ENCODE measurements at regions not wholly inside any gene's neighbourhood (a gene's known extent, or its start where the extent isn't known, plus 50 kb on each side); places are given as distances from the start of the nearest gene placed in this dataset.

DNA sequence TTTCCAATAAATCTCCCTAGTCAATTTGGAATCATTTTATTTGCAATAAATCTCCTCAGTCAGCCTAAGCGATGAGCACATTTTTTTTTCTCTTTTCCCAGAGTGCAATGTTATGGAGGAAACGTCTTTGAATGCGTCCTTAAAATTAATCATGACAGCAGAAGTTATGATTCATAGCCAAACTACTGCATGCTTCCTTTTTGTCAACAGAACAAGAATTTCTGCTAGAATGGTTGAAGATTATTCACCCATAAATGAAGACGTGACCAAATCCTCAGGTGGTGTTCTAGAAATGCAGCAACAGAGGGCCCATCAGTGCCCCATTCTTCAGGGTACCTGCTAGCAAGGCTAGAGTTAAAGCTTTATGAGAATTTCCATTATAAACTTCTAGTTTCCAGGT lies 407.9 kb upstream of the PKN2 start:
- Histone ChIP-seq H3K27me3 (replicated peaks; ENCODE audit: insufficient read depth, low read length) (no peaks in the 10 kb centered on the region), H3K36me3 (replicated peaks; ENCODE audit: insufficient read depth, low read length) (no peaks in the 10 kb centered on the region), H2AFZ (ENCODE audit: low read length) (no peak overlapping the region), H3K4me1 (ENCODE audit: low read length) (no peaks in the 10 kb centered on the region), H3K4me3 (ENCODE audit: low read length) (no peak overlapping the region), H3K9me2 (replicated peaks; ENCODE audit: insufficient read depth, low read length) (no peaks in the 10 kb centered on the region), H3F3A (ENCODE audit: insufficient read depth, low read length) (no peaks in the 10 kb centered on the region), H3K79me2 (ENCODE audit: low read length) (no peaks in the 10 kb centered on the region), H3K9me3 (replicated peaks; ENCODE audit: insufficient read depth, low read length) (no peaks in the 10 kb centered on the region), H3K9ac (ENCODE audit: low read length) (no peak overlapping the region), H4K20me1 (ENCODE audit: insufficient read depth, low read length) (no peaks in the 10 kb centered on the region), H3K27ac (ENCODE audit: low read length) (no peak overlapping the region), H3K4me2 (ENCODE audit: low read depth, low read length) (no peak overlapping the region)
- no peak for TF ChIP-seq EZH2phosphoT487 (IDR thresholded peaks at IDR 0.05; ENCODE audit: low read length)
- TF ChIP-seq, protein P1, sequence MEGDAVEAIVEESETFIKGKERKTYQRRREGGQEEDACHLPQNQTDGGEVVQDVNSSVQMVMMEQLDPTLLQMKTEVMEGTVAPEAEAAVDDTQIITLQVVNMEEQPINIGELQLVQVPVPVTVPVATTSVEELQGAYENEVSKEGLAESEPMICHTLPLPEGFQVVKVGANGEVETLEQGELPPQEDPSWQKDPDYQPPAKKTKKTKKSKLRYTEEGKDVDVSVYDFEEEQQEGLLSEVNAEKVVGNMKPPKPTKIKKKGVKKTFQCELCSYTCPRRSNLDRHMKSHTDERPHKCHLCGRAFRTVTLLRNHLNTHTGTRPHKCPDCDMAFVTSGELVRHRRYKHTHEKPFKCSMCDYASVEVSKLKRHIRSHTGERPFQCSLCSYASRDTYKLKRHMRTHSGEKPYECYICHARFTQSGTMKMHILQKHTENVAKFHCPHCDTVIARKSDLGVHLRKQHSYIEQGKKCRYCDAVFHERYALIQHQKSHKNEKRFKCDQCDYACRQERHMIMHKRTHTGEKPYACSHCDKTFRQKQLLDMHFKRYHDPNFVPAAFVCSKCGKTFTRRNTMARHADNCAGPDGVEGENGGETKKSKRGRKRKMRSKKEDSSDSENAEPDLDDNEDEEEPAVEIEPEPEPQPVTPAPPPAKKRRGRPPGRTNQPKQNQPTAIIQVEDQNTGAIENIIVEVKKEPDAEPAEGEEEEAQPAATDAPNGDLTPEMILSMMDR (IDR thresholded peaks at IDR 0.05; ENCODE audit: low read length) = no peak
- TF ChIP-seq EZH2 (optimal IDR thresholded peaks at IDR 0.05; ENCODE audit: low read depth, low read length) = no peak
- no peak for DNase-seq

DNA sequence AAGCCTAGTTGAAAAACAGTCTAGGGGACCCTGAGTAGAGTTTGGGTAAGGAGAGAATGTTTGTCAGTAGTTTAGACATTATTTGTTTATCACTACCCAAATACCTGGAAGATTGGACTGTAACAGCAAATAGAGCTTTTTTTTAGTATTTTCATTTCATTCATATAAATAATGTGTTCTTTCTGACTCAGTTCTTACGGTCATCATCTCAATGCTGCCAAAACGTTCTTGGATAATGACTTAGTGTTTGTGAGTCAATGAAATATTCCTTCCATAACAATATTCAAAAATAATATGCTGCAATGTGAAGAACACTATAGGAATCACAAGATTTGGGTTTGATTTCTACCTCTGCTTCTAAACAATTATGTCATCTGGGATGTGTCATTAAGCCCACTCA lies 400.0 kb upstream of the PKN2 start:
- no peaks in the 10 kb centered on the region for H3K36me3 ChIP-seq (replicated peaks; ENCODE audit: insufficient read depth, low read length)
- no peaks in the 10 kb centered on the region for H3K9me2 ChIP-seq (replicated peaks; ENCODE audit: insufficient read depth, low read length)
- no peaks in the 10 kb centered on the region for H3K9me3 ChIP-seq (replicated peaks; ENCODE audit: insufficient read depth, low read length)
- no peaks in the 10 kb centered on the region for H4K20me1 ChIP-seq (ENCODE audit: insufficient read depth, low read length)
- H3K27me3 ChIP-seq (replicated peaks; ENCODE audit: insufficient read depth, low read length) = no peaks in the 10 kb centered on the region
- H3K4me3 ChIP-seq (ENCODE audit: low read length) = no peak overlapping the region
- DNase-seq = no peak
- no peak for TF ChIP-seq EZH2 (optimal IDR thresholded peaks at IDR 0.05; ENCODE audit: low read depth, low read length)
- TF ChIP-seq, protein P1 (IDR thresholded peaks at IDR 0.05; ENCODE audit: low read length) = no peak
- TF ChIP-seq EZH2phosphoT487 (IDR thresholded peaks at IDR 0.05; ENCODE audit: low read length) = no peak
- H3K79me2 ChIP-seq (ENCODE audit: low read length) = no peaks in the 10 kb centered on the region
- no peak overlapping the region for H3K4me2 ChIP-seq (ENCODE audit: low read depth, low read length)
- no peak overlapping the region for H3K9ac ChIP-seq (ENCODE audit: low read length)
- no peaks in the 10 kb centered on the region for H3F3A ChIP-seq (ENCODE audit: insufficient read depth, low read length)
- H2AFZ ChIP-seq (ENCODE audit: low read length) = no peak overlapping the region
- H3K27ac ChIP-seq (ENCODE audit: low read length) = no peak overlapping the region
- no peaks in the 10 kb centered on the region for H3K4me1 ChIP-seq (ENCODE audit: low read length)

- no peak for DNase-seq
- TF ChIP-seq, protein P1 (IDR thresholded peaks at IDR 0.05; ENCODE audit: low read length) = no peak
- no peak for TF ChIP-seq EZH2 (optimal IDR thresholded peaks at IDR 0.05; ENCODE audit: low read depth, low read length)
- no peak for TF ChIP-seq EZH2phosphoT487 (IDR thresholded peaks at IDR 0.05; ENCODE audit: low read length)
- Histone ChIP-seq H3K9me3 (replicated peaks; ENCODE audit: insufficient read depth, low read length) (no peaks in the 10 kb centered on the region), H4K20me1 (ENCODE audit: insufficient read depth, low read length) (no peaks in the 10 kb centered on the region), H3K4me2 (ENCODE audit: low read depth, low read length) (no peak overlapping the region), H3F3A (ENCODE audit: insufficient read depth, low read length) (no peaks in the 10 kb centered on the region), H3K27me3 (replicated peaks; ENCODE audit: insufficient read depth, low read length) (no peaks in the 10 kb centered on the region), H3K27ac (ENCODE audit: low read length) (no peak overlapping the region), H3K9ac (ENCODE audit: low read length) (no peak overlapping the region), H3K9me2 (replicated peaks; ENCODE audit: insufficient read depth, low read length) (no peaks in the 10 kb centered on the region), H3K4me3 (ENCODE audit: low read length) (no peak overlapping the region), H2AFZ (ENCODE audit: low read length) (no peak overlapping the region), H3K36me3 (replicated peaks; ENCODE audit: insufficient read depth, low read length) (no peaks in the 10 kb centered on the region), H3K79me2 (ENCODE audit: low read length) (no peaks in the 10 kb centered on the region), H3K4me1 (ENCODE audit: low read length) (no peaks in the 10 kb centered on the region)
These were observed 399.3 kb upstream of the PKN2 start for GRCh38 chr1:88284666-88285366.
